DMS 273 (cell line): ENCODE measurements at regions not wholly inside any gene's neighbourhood (a gene's known extent, or its start where the extent isn't known, plus 50 kb on each side); places are given as distances from the start of the nearest gene placed in this dataset.
A peak's percentile ranks its signal among the peaks of the same experiment; 100 is the strongest.

Experiments used
- DNase-seq: peaks from one replicate; lab custom pipeline; 2025; ENCODE audit not compliant: unreplicated experiment; lab: John Stamatoyannopoulos, UW

DNA sequence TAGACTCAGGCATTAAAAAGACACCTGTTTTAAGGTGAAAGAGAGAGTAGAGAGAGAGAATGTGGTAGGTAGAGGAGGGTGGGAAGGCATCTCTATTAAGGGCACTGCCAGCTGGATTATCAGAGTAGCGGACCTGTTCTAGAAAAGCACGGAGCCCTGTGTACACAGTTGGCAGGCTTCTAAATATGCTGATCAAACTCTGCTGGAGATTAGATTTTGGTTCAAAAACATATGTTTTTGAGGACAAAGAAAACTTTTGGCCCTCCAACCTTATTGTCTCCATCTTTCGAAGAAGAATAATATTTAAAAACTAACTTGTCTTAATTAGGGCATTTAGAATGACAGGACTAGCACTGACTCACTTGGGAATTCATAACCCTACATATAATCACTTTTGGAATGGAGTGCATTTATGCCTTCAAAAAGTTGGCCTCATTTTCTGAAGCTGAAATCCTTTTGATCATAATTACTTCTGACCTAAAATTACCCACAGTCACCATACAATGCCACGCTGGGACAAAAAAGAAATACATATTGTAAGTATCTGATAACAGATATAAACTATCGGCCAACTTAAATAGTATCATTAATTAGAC, 254.6 kb downstream of the MEIS1 start:
- DNase-seq: no peak

DNA sequence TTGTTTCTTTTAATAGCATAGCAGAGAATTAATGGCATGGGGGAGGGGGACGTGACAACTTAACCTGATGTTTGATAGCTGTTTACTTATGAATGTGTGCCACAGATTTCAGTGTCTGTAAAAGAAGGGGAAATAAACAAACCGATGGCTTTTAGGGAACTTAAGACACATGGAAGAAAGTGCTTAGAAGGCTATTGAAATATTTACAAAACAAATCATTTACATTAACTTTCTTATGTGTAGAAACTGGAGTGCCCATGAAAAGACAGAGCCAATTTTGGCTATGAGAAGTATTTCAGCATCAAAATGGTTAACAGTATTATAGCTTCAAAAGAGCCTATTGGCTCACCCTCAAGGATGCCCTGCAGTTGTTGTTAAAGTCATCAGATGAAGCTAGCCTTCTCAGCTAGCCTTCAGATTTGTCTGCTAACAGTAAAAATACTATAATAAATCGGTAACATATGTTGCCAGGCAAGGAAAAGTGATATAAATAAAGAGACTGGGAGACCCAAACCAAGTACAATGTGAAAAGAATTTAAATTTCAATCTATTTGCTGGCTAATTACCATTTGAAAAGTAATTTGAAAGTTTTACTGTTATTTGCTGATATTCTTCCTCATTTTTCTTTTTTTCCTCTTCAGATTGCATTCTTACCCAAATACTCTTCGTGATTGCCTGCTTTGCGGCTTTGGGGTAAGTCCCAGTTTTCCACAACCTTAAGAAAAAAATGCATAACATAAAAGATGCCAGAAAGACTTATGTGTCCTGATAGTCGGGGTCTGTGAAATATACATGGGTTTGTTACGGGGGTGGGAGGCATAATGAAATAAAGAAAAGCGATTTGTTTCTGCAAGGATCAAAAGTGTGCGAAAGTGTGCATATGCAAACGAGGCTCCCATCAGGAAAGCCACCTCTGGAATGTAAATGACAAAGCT, 256.4 kb downstream of the MEIS1 start:
- no peak for DNase-seq

DNA sequence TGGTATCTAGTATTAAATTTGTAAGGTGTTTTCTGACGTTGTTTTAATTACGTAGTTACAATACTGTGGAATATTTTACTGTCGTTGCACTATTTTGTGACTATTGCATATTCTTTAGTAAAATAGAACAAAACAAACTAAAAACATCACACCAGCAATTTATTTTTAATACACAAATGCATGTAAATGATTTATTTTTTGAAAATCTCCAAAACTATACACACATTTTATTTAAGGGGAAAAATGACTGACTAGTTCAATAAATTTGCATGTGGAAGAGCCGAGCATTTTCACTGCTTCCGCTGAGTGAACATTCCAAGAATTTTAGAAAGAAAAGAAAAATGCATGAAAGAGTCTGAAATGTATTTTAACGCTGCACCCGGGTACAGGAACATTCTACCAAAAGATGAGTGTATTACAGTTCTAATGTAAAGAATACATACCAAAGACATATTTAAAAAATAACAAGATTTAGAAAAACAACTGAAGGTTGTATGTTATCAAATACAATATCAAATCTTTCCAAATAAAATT, 257.7 kb downstream of the MEIS1 start:
- DNase-seq: no peak

DNA sequence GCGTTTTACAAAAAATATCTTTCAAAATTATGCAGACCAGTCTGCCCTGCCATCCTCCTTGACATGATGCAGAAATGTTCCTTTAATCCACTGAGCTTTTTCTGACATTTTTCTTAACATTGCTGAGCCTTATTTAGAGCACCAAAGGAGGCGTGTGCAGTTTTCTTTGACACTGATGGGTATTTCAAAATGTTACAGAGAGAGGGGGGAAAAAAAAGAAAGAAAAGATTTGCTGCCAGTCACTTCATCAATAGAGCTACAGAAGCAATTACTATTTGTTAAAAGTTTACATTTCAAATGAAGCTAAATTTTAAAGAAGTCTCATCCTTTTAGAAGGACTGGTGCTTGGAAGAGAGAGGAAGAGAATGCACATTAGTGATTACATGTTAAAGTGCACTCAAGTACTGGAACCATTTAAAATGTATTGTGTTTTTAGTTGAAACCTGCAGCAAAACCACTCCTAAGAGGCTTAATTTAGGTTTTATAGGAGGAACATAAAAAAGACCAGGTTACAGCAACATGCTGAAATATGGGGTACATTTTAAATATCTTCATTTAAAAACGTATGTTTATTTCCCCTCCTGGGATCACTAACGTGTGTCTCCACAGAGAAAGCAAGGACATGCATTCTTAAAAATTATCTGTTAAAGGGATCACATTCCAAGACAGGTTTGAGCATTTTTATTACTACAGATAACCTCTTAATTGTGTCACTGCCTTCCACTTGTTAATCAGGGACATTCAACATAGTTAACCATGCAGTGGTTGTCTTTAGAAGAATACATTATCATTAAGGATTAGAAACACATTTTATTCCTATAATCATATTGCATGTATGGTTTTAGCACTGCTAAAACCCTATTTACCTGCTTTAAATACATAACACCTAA, 258.4 kb downstream of the MEIS1 start:
- no peak for DNase-seq

DNA sequence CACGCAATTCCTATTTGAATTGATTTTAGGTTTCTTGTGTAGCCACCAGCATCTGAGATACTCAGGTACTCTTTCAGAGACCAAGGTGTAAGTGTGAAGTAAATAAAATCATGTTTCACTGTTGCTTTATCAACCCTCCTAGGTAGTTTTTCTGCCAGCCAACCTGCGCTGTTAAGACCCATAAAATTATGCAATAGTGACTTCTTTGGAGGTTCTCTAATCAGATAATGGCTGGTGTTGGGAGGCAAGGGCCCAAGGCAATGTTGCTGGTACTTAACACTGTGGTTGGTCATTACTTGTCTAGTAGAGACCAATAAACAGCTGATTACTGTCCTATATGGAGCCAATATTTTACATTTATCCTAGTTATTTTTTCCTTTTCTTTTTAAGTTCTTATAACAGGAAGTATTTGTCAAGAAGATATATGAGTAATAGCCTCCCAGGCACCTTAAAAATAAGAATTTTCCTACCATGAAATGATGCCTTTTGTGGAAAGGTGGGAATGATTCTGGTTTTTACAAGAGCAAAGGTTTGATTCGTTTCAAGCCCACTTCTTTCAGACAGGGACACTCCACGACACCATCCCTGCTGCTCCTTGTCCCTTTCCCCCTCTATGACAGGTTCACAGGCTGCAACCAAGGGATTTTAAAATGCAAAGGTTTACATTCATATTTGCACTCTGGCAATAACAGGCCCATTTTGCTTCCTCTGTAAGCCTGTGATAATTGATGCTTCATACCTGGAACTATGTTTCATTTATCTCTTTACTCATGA, 259.3 kb downstream of the MEIS1 start:
- no peak for DNase-seq

DNA sequence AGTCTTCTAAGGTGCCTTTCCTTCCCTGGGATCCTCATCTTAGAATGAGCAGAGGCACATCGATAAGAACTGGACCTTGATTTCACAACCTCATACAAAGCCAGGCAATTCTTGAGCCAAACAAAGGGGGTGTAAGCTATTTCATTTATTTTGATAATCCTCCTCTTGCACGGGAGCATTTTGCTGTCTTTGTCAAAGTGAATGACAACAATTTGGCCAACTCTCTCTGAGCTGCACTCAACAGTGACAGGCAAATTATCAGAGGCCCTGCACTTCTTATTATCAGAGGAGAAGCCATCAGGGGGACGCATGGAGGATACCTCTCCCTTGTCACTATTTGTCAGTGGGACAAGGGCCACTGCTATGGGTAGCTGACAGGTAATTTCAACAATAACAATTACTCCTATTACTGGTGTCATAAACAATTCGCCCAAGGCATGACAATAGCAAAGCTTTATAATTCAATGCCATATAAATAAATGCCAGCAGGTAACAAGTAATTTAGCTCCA, 260.4 kb downstream of the MEIS1 start:
- no peak for DNase-seq

DNA sequence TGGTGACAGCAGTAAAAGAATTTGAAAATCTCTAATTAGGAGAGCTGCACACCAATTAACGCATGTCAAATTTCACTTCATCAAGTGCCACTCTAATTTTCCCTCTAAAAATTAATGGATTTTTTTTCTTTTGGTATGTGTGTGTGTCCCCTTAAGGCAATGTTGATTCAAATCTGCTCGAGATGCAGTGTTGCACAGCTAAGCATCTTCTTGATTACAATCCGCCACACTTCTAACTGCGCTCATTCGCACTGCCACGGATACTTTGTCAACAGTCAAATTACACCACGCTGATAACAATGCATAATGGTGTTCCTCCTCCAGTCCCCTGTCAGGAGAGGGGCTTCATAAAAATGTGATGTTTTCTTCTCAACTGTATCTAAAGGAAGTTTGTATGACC, 261.4 kb downstream of the MEIS1 start:
- no peak for DNase-seq

DNA sequence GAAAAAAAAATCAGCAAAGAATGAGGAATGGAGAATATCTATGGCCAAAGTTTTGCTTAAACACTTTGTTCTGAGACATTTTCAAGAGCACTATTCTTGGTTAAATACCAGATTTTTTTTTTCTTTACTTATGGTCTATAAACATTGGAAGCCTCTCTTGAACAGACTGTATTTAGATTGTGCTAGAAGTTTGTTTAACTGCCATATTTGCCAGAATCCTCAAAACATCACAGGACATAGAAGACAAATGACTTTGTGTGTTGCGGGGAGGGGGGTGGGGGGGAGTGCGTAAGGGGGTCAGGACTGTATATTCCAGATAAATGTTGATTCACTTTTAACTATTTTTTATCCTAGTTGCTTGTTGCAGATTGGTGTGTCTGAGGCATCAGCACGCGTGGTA, 262.0 kb downstream of the MEIS1 start:
- DNase-seq: no peak

DNA sequence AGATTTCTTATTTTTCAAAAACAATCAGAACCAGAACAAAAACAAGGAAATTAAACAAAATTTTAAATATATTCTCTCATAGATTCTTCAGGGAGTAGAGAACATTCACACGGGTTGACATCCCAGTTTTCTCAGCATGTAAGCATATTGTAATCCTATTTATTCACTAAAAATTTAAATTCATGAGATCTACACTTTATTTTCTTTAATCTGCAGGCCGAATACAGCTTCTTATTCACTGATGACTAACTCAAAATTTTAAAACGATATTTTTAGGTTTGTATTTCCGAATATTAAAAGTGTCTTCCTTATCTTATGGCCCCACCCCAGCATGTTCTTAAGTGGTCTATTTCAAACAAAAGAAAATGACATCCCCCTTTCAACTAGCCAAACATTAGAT, 262.4 kb downstream of the MEIS1 start:
- no peak for DNase-seq

DNA sequence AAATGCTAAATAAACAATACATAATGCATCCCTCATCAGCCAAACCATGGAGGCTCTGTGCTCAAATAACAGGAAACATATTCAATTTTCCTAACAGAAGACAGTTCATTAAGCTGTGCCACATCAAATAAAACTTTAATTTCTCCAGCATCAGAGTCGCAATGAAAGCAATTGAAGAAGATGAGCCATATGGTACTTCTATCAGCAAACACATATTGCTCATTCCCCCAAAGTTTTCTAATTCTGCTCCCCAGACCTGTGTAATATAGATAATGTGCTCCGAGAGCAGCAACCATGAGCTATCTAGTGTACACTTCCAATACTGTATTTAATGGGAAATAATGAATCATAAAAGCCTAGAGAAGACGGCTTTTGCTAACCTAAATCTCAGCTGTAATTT, 263.2 kb downstream of the MEIS1 start:
- DNase-seq: no peak

DNA sequence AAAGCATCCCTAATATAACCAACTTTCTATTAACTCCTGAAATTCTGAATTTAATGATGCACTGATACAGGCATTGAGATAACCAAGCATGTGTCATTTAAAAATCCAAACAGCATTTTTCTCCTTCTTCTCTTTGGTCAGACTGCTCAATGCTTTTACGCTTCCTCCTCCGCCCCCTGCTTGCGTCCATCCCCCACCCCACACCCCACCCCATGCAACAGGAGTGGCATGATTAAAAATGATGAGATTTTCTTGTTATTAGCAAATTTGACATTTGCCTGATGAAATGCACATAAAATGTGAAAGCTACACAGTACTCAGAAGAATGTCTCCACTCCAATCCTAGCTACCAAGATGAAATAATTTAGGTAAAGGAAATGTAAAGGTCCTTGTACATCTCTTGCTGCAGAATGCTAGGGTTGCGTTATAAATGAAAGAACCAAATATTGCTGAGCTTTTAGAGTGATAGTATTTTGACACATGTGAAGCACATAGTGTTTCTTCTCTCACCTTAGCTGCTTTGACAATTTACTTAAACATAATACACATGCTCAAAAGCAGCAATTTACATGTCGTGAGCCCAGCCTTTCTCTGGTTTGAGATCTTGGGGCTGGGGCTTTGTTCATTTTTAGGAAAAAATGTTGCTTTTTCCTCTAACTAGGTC, 263.8 kb downstream of the MEIS1 start:
- no peak for DNase-seq

DNA sequence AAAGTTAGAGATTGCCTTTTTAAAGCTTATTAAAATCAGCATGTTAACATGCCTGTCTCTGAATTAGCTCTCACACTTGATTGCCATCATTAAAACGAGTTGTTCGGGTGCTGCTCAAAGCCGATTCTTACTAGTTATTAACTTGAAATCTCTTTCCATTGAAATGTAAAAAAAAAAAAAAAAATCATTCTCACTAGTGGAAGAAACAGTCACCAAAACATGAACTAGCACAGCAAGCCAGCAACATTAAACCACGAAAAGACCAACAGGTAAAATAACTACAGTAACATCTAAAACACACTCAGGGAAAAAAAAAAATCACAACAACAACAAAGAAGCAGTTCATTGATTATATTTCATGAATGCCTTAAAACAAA, 264.5 kb downstream of the MEIS1 start:
- DNase-seq: no peak

DNA sequence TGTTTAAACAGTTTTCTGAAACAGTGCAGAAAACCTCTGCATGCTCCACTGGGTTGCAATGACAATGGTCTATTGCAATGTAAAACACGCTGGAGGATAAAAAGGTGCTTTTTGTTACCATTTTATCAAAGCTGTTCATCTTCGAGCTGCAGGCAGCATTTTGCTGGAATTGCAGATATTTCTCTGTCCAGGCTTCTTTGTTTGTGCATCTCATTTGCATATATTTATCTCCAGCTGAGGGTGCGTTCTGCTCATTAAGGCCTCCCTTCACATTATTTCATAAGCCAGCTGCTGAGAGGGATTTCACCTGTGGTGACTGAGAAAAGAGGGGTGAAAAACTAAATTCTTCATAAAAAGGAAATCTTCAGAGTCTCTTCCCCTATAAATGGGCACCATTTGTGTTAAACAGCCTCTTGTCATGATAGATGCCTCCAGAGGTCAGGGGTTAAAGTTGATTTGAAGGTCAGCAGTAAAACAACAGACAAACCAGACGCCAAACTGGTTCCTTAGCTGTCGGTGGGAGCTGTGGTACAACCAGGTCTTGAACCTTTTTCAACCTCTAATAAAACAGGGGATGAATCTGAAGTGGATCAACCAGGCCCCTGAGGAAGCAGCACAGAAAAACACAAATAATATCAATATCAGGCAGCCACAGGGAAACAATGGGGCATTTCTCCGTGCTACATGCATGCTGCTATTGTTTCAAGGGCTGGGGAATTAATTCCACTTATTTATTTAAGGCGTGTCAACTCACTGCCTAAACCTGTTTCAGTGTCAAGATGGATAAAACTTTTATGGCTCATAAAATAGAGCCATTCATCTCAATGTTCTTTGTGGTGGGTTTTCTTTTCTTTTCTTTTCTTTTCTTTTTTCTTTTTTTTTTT, 265.1 kb downstream of the MEIS1 start:
- DNase-seq: peak; percentile 24

DNA sequence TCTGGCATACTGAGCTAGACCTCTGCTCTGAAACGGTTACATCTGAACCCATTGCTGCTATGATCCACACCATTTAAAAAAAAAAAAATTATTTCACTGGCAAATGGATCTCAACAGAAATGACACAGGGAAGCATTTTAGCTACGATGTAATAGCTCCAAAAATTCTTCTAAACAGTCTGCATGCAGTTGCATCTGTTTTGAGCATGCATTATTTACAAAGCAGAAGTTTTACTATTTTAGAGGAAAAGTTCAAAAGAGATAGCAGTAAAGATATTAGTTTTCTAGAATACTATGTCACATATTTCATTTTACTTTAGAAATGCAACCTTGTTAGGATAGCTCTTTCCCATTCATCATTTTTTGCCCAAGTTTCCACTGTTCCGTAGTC, 265.7 kb downstream of the MEIS1 start:
- no peak for DNase-seq

DNA sequence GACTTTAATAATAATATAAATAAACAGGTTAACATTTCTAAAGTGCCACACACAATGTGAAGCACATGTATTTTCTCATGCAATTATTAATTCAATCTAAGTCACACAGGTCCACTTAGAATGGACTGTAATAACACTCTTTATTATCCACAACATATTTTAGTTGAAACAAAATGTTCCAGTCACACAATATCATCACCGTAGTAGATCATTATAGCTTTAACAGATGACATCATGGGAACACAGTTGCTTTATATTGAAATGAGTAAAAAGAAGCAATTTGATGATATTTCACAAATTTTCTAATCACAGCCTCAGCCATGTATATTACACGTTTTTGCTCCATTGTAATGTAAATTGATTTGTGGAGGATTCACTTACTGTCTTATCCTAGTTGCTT, 266.3 kb downstream of the MEIS1 start:
- no peak for DNase-seq

DNA sequence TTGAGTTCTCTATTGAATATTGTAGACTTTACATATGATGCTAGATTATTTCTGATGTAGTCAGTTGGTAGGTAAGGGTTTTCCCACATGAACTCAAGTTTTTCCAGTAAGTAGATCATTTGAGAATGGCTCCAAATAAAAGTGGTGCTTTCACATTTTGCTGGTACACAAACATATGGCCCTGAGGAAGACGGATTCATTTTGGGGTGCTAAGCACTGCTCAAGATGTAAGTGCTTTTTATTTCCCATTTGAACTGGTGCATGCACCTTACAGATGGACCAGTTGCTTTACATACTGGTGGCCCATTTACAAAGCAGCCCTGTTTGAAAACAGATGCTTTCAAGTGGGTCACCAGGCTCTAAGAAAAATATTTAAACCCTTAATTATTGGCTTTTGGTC, 266.7 kb downstream of the MEIS1 start:
- DNase-seq: no peak

DNA sequence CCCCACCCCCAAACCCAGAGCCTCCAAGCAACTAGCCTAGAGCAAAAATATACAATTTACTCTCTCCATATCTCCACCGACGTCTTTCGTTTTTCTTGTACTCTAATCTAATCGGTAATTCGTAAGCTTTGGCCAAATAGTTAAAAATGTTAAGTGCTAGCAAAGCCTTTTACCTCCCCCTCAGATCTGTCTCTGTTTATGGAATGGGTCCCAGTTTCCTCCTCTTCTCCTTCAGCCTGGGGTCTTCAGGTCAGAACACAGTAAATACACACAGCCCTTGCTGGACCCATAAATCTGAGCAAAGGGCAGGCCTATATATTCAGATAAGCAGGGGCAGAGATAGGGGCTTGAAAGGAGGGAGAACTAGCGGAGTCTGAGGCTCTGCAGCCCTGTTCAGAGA, 267.4 kb downstream of the MEIS1 start:
- no peak for DNase-seq

DNA sequence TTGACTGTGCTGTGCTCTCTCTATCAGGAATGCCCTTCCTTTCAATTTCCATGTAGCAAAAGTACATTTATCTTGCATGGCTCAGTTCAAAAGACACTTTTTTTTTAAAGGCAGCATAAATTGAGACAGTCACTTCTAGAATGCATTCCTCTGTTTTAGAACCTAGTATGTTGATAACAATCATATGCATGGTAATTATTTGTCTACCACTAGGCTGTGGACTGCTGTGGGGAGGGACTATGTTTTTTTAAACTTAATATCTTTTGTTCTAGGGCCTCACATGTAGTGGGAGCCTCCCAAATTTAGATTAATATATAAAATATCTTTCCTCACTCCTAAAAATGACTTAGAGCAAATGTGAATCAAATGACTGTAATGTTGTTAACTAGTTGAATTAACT, 269.9 kb downstream of the MEIS1 start:
- no peak for DNase-seq

DNA sequence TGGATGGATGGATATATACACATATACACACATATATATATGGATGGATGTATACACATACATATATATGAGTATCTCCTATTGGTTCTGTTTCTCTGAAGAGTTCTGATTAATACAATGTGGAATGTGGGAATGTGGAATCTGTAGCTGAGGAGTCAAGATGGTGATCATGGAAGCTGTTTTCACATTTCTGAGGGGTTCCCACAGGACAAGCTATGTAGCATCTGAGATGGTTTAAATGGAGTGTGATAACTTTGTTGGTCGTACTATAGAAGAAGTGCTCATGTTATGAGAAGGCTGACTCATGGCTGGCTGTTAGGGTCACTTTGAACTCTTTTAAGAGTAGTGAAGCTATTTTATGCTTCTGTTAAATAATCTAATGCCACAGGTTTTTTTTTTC, 279.7 kb downstream of the MEIS1 start:
- no peak for DNase-seq
